ENCODE measurements at regions not wholly inside any gene's neighbourhood (a gene's known extent, or its start where the extent isn't known, plus 50 kb on each side); places are given as distances from the start of the nearest gene placed in this dataset.

GRCh38 chr1:204797401-204797800 lies 73.3 kb upstream of the NFASC start:
- H3K27ac Mint-ChIP-seq (ENCODE audit: unreplicated experiment), result peak overlapping the region; percentile 62
- no peak overlapping the region for H3K4me3 Mint-ChIP-seq (ENCODE audit: unreplicated experiment)
- H3K9me3 Mint-ChIP-seq (ENCODE audit: unreplicated experiment), result peaks cover 5% of the 10 kb centered on the region
- H3K4me1 Mint-ChIP-seq (ENCODE audit: low read depth, unreplicated experiment), result peaks cover 14% of the 10 kb centered on the region
- DNase-seq, result no peak
- no peak for TF ChIP-seq CTCF (IDR thresholded peaks at IDR 0.05; ENCODE audit: partially characterized antibody, unreplicated experiment)
- peaks cover 5% of the 10 kb centered on the region for H3K27me3 Mint-ChIP-seq (ENCODE audit: unreplicated experiment)
- peaks cover 9% of the 10 kb centered on the region for H3K36me3 Mint-ChIP-seq (ENCODE audit: unreplicated experiment)

- Mint-ChIP-seq H3K4me1 (ENCODE audit: low read depth, unreplicated experiment) (peaks cover 14% of the 10 kb centered on the region), H3K27me3 (ENCODE audit: unreplicated experiment) (peaks cover 5% of the 10 kb centered on the region), H3K27ac (ENCODE audit: unreplicated experiment) (no peak overlapping the region), H3K4me3 (ENCODE audit: unreplicated experiment) (no peak overlapping the region), H3K36me3 (ENCODE audit: unreplicated experiment) (peaks cover 9% of the 10 kb centered on the region), H3K9me3 (ENCODE audit: unreplicated experiment) (peaks cover 5% of the 10 kb centered on the region)
- DNase-seq, result no peak
- TF ChIP-seq CTCF (IDR thresholded peaks at IDR 0.05; ENCODE audit: partially characterized antibody, unreplicated experiment), result no peak
Measured at GRCh38 chr1:204799630-204800029, 71.0 kb upstream of the NFASC start.

- H3K9me3 Mint-ChIP-seq (ENCODE audit: unreplicated experiment), result peaks cover 5% of the 10 kb centered on the region
- H3K4me3 Mint-ChIP-seq (ENCODE audit: unreplicated experiment), result no peak overlapping the region
- peaks cover 5% of the 10 kb centered on the region for H3K4me1 Mint-ChIP-seq (ENCODE audit: low read depth, unreplicated experiment)
- peaks cover 9% of the 10 kb centered on the region for H3K36me3 Mint-ChIP-seq (ENCODE audit: unreplicated experiment)
- peaks cover 5% of the 10 kb centered on the region for H3K27me3 Mint-ChIP-seq (ENCODE audit: unreplicated experiment)
- H3K27ac Mint-ChIP-seq (ENCODE audit: unreplicated experiment), result no peak overlapping the region
- no peak for TF ChIP-seq CTCF (IDR thresholded peaks at IDR 0.05; ENCODE audit: partially characterized antibody, unreplicated experiment)
- DNase-seq, result no peak
Measured at GRCh38 chr1:204801211-204801610, 69.5 kb upstream of the NFASC start.

- no peak for DNase-seq
- TF ChIP-seq CTCF (IDR thresholded peaks at IDR 0.05; ENCODE audit: partially characterized antibody, unreplicated experiment), result no peak
- peaks cover 5% of the 10 kb centered on the region for H3K36me3 Mint-ChIP-seq (ENCODE audit: unreplicated experiment)
- peaks cover 2% of the 10 kb centered on the region for H3K4me1 Mint-ChIP-seq (ENCODE audit: low read depth, unreplicated experiment)
- no peak overlapping the region for H3K27ac Mint-ChIP-seq (ENCODE audit: unreplicated experiment)
- H3K27me3 Mint-ChIP-seq (ENCODE audit: unreplicated experiment), result peaks cover 3% of the 10 kb centered on the region
- peaks cover 3% of the 10 kb centered on the region for H3K9me3 Mint-ChIP-seq (ENCODE audit: unreplicated experiment)
- no peak overlapping the region for H3K4me3 Mint-ChIP-seq (ENCODE audit: unreplicated experiment)
Measured at GRCh38 chr1:204802401-204803175, 68.1 kb upstream of the NFASC start.

- H3K27me3 Mint-ChIP-seq (ENCODE audit: unreplicated experiment), result peaks cover 5% of the 10 kb centered on the region
- H3K4me3 Mint-ChIP-seq (ENCODE audit: unreplicated experiment), result no peak overlapping the region
- no peak overlapping the region for H3K27ac Mint-ChIP-seq (ENCODE audit: unreplicated experiment)
- peaks cover 2% of the 10 kb centered on the region for H3K4me1 Mint-ChIP-seq (ENCODE audit: low read depth, unreplicated experiment)
- no peak for DNase-seq
- TF ChIP-seq CTCF (IDR thresholded peaks at IDR 0.05; ENCODE audit: partially characterized antibody, unreplicated experiment), result no peak
- H3K9me3 Mint-ChIP-seq (ENCODE audit: unreplicated experiment), result peaks cover 3% of the 10 kb centered on the region
- peaks cover 4% of the 10 kb centered on the region for H3K36me3 Mint-ChIP-seq (ENCODE audit: unreplicated experiment)
Measured at GRCh38 chr1:204803607-204804006, 67.1 kb upstream of the NFASC start.

All from glutamatergic neuron (in vitro differentiated cells).